Gastrocnemius medialis (tissue), 4 donors: ENCODE measurements at regions not wholly inside any gene's neighbourhood (a gene's known extent, or its start where the extent isn't known, plus 50 kb on each side); places are given as distances from the start of the nearest gene placed in this dataset.

Experiments
- POLR2A ChIP-seq, 2 donors: fragments of 450-650 bp; IDR thresholded peaks; one replicate each; pipeline ENCODE4 v1.6.1; 2017; ENCODE audit warnings: antibody characterized with exemption in 2 of 2, mild to moderate bottlenecking in 2 of 2, moderate library complexity in 2 of 2
- TF ChIP-seq, protein P1 (sequence below), 5 experiments: fragments of 450-650 bp in 3 of 5; fragments of 200-600 bp in 2 of 5; sonication (generic) in 2 of 5; IDR thresholded peaks in 4 of 5; conservative IDR thresholded peaks in 1 of 5; 1 replicate in 4 of 5; 2 replicates in 1 of 5; pipeline ENCODE4 v1.5.1; 2016 to 2019; ENCODE audit warnings: antibody characterized with exemption in 5 of 5, mild to moderate bottlenecking in 3 of 5, moderate library complexity in 3 of 5

DNA sequence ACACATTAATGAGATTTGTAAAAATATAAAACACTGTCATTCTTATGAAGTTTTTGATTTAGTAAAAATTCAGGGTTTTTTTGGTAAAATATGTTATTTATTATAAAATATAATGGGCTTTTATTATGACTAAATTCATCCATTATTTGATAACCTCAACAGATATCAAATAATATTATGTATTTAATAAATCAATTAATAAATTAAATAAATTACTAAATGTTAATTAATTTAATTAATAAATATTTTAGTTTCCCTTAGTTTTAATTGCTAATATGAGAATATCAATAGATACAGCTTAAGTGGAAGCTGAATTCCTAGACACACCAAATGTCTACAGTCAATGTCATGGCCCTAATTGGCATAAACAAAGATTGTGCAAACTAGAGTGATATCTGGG, 82.3 kb upstream of the DGKG start:
- no peak for TF ChIP-seq POLR2A (IDR thresholded peaks at IDR 0.05)
- TF ChIP-seq, protein P1, sequence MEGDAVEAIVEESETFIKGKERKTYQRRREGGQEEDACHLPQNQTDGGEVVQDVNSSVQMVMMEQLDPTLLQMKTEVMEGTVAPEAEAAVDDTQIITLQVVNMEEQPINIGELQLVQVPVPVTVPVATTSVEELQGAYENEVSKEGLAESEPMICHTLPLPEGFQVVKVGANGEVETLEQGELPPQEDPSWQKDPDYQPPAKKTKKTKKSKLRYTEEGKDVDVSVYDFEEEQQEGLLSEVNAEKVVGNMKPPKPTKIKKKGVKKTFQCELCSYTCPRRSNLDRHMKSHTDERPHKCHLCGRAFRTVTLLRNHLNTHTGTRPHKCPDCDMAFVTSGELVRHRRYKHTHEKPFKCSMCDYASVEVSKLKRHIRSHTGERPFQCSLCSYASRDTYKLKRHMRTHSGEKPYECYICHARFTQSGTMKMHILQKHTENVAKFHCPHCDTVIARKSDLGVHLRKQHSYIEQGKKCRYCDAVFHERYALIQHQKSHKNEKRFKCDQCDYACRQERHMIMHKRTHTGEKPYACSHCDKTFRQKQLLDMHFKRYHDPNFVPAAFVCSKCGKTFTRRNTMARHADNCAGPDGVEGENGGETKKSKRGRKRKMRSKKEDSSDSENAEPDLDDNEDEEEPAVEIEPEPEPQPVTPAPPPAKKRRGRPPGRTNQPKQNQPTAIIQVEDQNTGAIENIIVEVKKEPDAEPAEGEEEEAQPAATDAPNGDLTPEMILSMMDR (IDR thresholded peaks at IDR 0.05 in 4 of 5, conservative IDR thresholded peaks at IDR 0.05 in 1 of 5), result no peak
